Anterior cingulate cortex (tissue), 58 donors: ENCODE measurements at regions not wholly inside any gene's neighbourhood (a gene's known extent, or its start where the extent isn't known, plus 50 kb on each side); places are given as distances from the start of the nearest gene placed in this dataset.
"Not testable (repeated sequence)": the region's sequence is repeated elsewhere in the genome, so short reads cannot be mapped to it uniquely, and the experiment has no call there.

Experiments
- DNase-seq, 58 donors: peaks; one replicate each; lab custom pipeline; 2025; lab: John Stamatoyannopoulos, UW

DNA sequence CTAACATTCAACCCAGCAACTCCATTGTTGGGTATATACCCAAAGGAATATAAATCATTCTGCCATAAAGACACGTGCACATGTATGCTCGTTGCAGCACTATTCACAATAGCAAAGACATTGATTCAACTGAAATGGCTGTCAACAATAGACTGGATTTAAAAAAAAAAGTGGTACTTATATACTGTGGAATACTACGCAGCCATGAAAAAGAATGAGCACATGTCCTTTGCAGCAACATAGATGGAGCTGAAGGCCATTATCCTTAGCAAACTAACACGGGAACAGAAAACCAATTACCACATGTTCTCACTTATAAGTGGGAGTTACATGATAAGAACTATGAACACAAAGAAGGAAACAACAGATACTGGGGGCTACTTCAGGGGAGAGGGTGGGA, 74.0 kb upstream of the FMNL2 start:
- DNase-seq = no peak

GRCh38 chr2:152263911-152264310, 71.1 kb upstream of the FMNL2 start:
- DNase-seq = no peak

- not testable (repeated sequence) for DNase-seq
These were observed 61.2 kb upstream of the FMNL2 start for GRCh38 chr2:152273732-152274260.

GRCh38 chr2:152277896-152278295, 57.1 kb upstream of the FMNL2 start:
- not testable (repeated sequence) for DNase-seq

GRCh38 chr2:152278526-152278925, 56.4 kb upstream of the FMNL2 start:
- DNase-seq = no peak

GRCh38 chr2:152279367-152279766, 55.6 kb upstream of the FMNL2 start:
- DNase-seq = not testable (repeated sequence)

DNA sequence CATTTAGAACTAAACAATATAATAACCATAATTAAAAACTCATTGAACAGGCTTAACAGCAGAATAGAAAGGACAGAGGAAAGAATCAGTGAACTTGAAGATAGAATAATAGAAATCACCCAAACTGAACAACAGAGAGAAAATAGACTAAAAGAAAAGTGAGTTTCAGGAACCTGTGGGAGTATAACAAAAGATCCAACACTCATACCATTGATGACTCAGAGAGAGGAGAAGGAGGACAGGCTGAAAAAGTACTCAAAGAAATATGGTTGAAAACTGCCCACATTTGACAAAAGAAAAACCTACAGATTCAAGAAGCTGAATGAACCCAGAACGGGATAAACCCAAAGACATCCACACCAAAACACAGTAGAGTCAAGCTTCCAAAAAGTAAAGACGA, 54.2 kb upstream of the FMNL2 start:
- no peak for DNase-seq

GRCh38 chr2:152283392-152283791, 51.6 kb upstream of the FMNL2 start:
- no peak for DNase-seq

DNA sequence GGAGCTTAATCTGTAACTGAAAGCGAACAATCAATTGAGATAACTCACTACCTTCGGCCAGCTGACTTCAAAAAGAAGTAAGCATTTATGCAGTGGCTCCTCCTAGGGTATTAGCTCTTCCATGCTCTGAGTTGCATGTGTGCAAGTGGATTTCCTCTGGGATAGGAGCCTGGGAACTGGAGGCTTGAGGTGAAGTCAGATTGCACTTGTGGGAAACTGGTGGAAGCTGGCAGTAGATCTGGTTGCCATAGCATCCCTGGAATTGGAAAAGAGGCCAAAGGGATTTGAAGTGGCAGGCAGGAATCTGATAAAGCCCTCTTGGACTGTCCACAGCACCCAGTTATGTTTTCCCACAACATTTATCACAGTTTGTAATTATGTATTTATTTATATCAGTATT, 50.6 kb upstream of the FMNL2 start:
- DNase-seq = peak in 7 of 58 donors; percentile 0 to 16 (median 1)
